Endothelial cell of umbilical vein (primary cell): ENCODE measurements at regions not wholly inside any gene's neighbourhood (a gene's known extent, or its start where the extent isn't known, plus 50 kb on each side); places are given as distances from the start of the nearest gene placed in this dataset.

Experiments
- BruUV-seq: library from RNA; stranded (reverse); fragments of 400-500 nt; replicated peaks from 2 replicates; lab custom pipeline; 2021; lab: Mats Ljungman, UMichigan
- CTCF ChIA-PET: fragments of 300-600, 350-600 bp; sonication (Branson Sonifier 250); formaldehyde crosslinking; loops from one replicate; lab custom pipeline; 2021; ENCODE audit warnings: antibody characterized with exemption, inconsistent platforms; lab: Charles Lee
- POLR2A ChIA-PET: fragments of 300-600, 350-600 bp; sonication (Branson Sonifier 250); formaldehyde crosslinking; loops from one replicate; lab custom pipeline; 2021; ENCODE audit warnings: antibody characterized with exemption, inconsistent platforms; lab: Charles Lee
- DNase-seq: peaks from one replicate; pipeline ENCODE4 v3.0.0-alpha.2; 2011; ENCODE audit warnings: low read depth, low spot score
- FAIRE-seq: peaks from 2 replicates; lab custom pipeline; 2011; peaks lifted over from hg19 to GRCh38; lab: Jason Lieb, UNC
- H2AFZ ChIP-seq: 2 replicates; pipeline ENCODE4 v1.6.0; 2012; ENCODE audit warnings: low read depth, low read length, control low read depth, inconsistent platforms
- H3K27ac ChIP-seq: 2 replicates; pipeline ENCODE4 v1.5.1; 2011; ENCODE audit warnings: low read depth, mild to moderate bottlenecking, control low read depth, low read length, moderate library complexity; ENCODE audit not compliant: insufficient read depth
- H3K27me3 ChIP-seq, 2 experiments: 2 replicates each; pipeline versions ENCODE4 v1.6.0 to v1.6.1; 2011; ENCODE audit warnings: low read length in 2 of 2, mixed read lengths in 1 of 2; ENCODE audit not compliant: control insufficient read depth in 2 of 2, insufficient read depth in 2 of 2
- H3K36me3 ChIP-seq, 2 experiments: 2 replicates in 1 of 2; 3 replicates in 1 of 2; pipeline ENCODE4 v1.5.1; 2011; ENCODE audit warnings: low read length in 2 of 2, mild to moderate bottlenecking in 1 of 2, moderate library complexity in 1 of 2; ENCODE audit not compliant: control insufficient read depth in 2 of 2, insufficient read depth in 2 of 2; ENCODE audit errors: extremely low read depth in 1 of 2
- H3K4me1 ChIP-seq: 3 replicates; pipeline ENCODE4 v1.5.1; 2011; ENCODE audit warnings: mild to moderate bottlenecking, low read length; ENCODE audit not compliant: control insufficient read depth, insufficient read depth; ENCODE audit errors: extremely low read depth
- H3K4me2 ChIP-seq: 2 replicates; pipeline ENCODE4 v1.6.1; 2011; ENCODE audit warnings: low read length, control low read depth, mixed read lengths; ENCODE audit not compliant: insufficient read depth
- H3K4me3 ChIP-seq, 3 experiments: fragments of 200-600 bp in 1 of 3; sonication (generic), shearing (Covaris generic) in 1 of 3; replicated peaks in 1 of 3; 2 replicates each; pipeline ENCODE4 v1.5.1; 2011 to 2016; ENCODE audit warnings: control low read depth in 3 of 3, low read length in 3 of 3, mild to moderate bottlenecking in 2 of 3, inconsistent platforms in 1 of 3, low read depth in 1 of 3, moderate library complexity in 1 of 3; ENCODE audit not compliant: insufficient read depth in 1 of 3
- H3K79me2 ChIP-seq: 2 replicates; pipeline ENCODE4 v1.6.0; 2012; ENCODE audit warnings: low read length, inconsistent platforms; ENCODE audit not compliant: control insufficient read depth, insufficient read depth
- H3K9ac ChIP-seq: replicated peaks from 2 replicates; pipeline ENCODE3; 2011; ENCODE audit warnings: low read length, control low read depth; ENCODE audit not compliant: insufficient read depth; ENCODE audit errors: extremely low read depth
- H3K9me1 ChIP-seq: replicated peaks from 3 replicates; pipeline ENCODE4 v1.6.0; 2011; ENCODE audit warnings: mild to moderate bottlenecking, low read length; ENCODE audit not compliant: control insufficient read depth, insufficient read depth; ENCODE audit errors: extremely low read depth
- H3K9me3 ChIP-seq: replicated peaks from 2 replicates; pipeline ENCODE4 v1.5.1; 2012; ENCODE audit warnings: low read length, inconsistent platforms; ENCODE audit not compliant: control insufficient read depth, insufficient read depth
- H4K20me1 ChIP-seq: replicated peaks from 2 replicates; pipeline ENCODE3; 2011; ENCODE audit warnings: mild to moderate bottlenecking, low read length; ENCODE audit not compliant: control insufficient read depth, insufficient read depth; ENCODE audit errors: extremely low read depth
- EZH2 ChIP-seq: IDR thresholded peaks from 2 replicates; pipeline ENCODE4 v1.6.1; 2012; ENCODE audit warnings: borderline replicate concordance, low read depth, mild to moderate bottlenecking, moderate library complexity, low read length, inconsistent platforms; ENCODE audit not compliant: severe bottlenecking
- FOS ChIP-seq: IDR thresholded peaks from 2 replicates; pipeline ENCODE4 v1.6.1; 2011; ENCODE audit warnings: mild to moderate bottlenecking, low read length, moderate library complexity, borderline replicate concordance; ENCODE audit not compliant: insufficient read depth
- GATA2 ChIP-seq: IDR thresholded peaks from 2 replicates; pipeline ENCODE4 v1.7.0; 2011; ENCODE audit warnings: low read depth, mild to moderate bottlenecking, moderate library complexity, mixed read lengths, low read length; ENCODE audit not compliant: insufficient read length, insufficient read depth
- JUN ChIP-seq: IDR thresholded peaks from 2 replicates; pipeline ENCODE4 v1.6.1; 2011; ENCODE audit warnings: borderline replicate concordance, low read depth; ENCODE audit not compliant: insufficient read length, insufficient read depth
- MYC ChIP-seq: IDR thresholded peaks from one replicate; pipeline ENCODE4 v1.6.1; 2011; ENCODE audit warnings: mild to moderate bottlenecking, low read depth, low read length
- POLR2A ChIP-seq: IDR thresholded peaks from 2 replicates; pipeline ENCODE4 v1.6.1; 2012; ENCODE audit warnings: low read depth, mild to moderate bottlenecking, control low read depth, low read length
- POLR2AphosphoS5 ChIP-seq: IDR thresholded peaks from 2 replicates; pipeline ENCODE4 v1.6.1; 2012; ENCODE audit warnings: low read depth, mild to moderate bottlenecking, control low read depth, low read length, moderate library complexity; ENCODE audit not compliant: insufficient read depth
- dilution Hi-C: fragments of 300-500 bp; cut with MboI; formaldehyde crosslinking; loops from one replicate; pipeline ENCODE4 v1.15.0; 2019; ENCODE audit warnings: low sequenced_read_pairs; ENCODE audit not compliant: extremely low pct_ligation_motif_present
- intact Hi-C: fragments of 100-400 bp; cut with micrococcal nuclease; formaldehyde crosslinking; loops from one replicate; pipeline ENCODE4 v1.10.0; 2022
- TF ChIP-seq, protein P1 (sequence below): IDR thresholded peaks from 2 replicates; pipeline ENCODE4 v1.6.1; 2011; ENCODE audit not compliant: insufficient read depth, insufficient read length
- TF ChIP-seq, protein P2 (sequence below), 2 donors: IDR thresholded peaks; 1 replicate in 1 of 2; 2 replicates in 1 of 2; pipeline ENCODE4 v1.5.1; 2011; ENCODE audit warnings: low read length in 2 of 2, mild to moderate bottlenecking in 2 of 2, moderate library complexity in 2 of 2, control low read depth in 1 of 2, inconsistent platforms in 1 of 2, low read depth in 1 of 2; ENCODE audit not compliant: insufficient read depth in 1 of 2; ENCODE audit errors: extremely low read depth in 1 of 2

DNA sequence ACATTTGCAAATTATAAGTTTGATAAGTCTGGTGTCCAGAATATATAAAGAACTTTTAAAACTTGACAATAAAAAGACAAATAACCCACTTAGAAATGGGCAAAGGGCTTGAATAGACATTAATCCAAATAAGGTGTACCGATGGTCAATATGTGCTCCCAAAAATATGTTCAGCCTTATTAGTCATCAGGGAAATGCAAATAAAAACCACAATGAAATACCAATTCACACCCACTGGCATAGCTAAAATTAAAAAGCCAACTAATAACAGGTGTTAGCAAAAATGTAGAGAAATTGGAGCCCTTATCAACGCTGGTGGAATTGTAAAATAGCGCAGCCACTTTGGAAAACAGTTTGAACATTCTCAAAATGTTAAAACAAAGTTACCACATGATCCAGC, 79.0 kb upstream of the SCG2 start:
- no peak overlapping the region for H2AFZ ChIP-seq
- H3K4me1 ChIP-seq: no peaks in the 10 kb centered on the region
- H3K27me3 ChIP-seq: no peaks in the 10 kb centered on the region
- H3K27ac ChIP-seq: no peak overlapping the region
- H3K9me1 ChIP-seq: no peaks in the 10 kb centered on the region
- ChIA-PET CTCF (interaction anchor here (1.1 kb wide), 1 partner anchor 434 kb away, joined by 3 read pairs; no protein-coding TSS in a partner anchor), POLR2A (no interaction called here)
- DNase-seq: no peak
- dilution Hi-C loops: no loop called here
- H4K20me1 ChIP-seq: no peaks in the 10 kb centered on the region
- no TSS peak for BruUV-seq
- TF ChIP-seq GATA2: no peak
- no peak for TF ChIP-seq JUN
- no peak for TF ChIP-seq MYC
- TF ChIP-seq, protein P1, sequence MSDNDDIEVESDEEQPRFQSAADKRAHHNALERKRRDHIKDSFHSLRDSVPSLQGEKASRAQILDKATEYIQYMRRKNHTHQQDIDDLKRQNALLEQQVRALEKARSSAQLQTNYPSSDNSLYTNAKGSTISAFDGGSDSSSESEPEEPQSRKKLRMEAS: no peak
- no peak for TF ChIP-seq FOS
- TF ChIP-seq POLR2AphosphoS5: no peak
- TF ChIP-seq POLR2A: no peak
- TF ChIP-seq, protein P2, sequence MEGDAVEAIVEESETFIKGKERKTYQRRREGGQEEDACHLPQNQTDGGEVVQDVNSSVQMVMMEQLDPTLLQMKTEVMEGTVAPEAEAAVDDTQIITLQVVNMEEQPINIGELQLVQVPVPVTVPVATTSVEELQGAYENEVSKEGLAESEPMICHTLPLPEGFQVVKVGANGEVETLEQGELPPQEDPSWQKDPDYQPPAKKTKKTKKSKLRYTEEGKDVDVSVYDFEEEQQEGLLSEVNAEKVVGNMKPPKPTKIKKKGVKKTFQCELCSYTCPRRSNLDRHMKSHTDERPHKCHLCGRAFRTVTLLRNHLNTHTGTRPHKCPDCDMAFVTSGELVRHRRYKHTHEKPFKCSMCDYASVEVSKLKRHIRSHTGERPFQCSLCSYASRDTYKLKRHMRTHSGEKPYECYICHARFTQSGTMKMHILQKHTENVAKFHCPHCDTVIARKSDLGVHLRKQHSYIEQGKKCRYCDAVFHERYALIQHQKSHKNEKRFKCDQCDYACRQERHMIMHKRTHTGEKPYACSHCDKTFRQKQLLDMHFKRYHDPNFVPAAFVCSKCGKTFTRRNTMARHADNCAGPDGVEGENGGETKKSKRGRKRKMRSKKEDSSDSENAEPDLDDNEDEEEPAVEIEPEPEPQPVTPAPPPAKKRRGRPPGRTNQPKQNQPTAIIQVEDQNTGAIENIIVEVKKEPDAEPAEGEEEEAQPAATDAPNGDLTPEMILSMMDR (IDR thresholded peaks at IDR 0.05; ENCODE audit: extremely low read depth in 1 of 2, insufficient read depth in 1 of 2, low read depth in 1 of 2, low read length in 2 of 2): no peak
- TF ChIP-seq EZH2: no peak
- no peaks in the 10 kb centered on the region for H3K79me2 ChIP-seq
- H3K9ac ChIP-seq: no peak overlapping the region
- FAIRE-seq: no peak
- intact Hi-C loops: no loop called here
- no peak overlapping the region for H3K4me2 ChIP-seq
- no peaks in the 10 kb centered on the region for H3K9me3 ChIP-seq
- no peaks in the 10 kb centered on the region for H3K36me3 ChIP-seq
- no peak overlapping the region for H3K4me3 ChIP-seq
